Uterus (tissue), 3 donors: ENCODE measurements at regions not wholly inside any gene's neighbourhood (a gene's known extent, or its start where the extent isn't known, plus 50 kb on each side); places are given as distances from the start of the nearest gene placed in this dataset.

Experiments used
- DNase-seq, 2 donors: peaks; one replicate each; pipeline ENCODE4 v3.0.0-alpha.2; 2019 to 2020
- H3K27ac ChIP-seq, 2 donors: fragments of 200-600 bp; sonication (generic); 1 replicate in 1 of 2; 2 replicates in 1 of 2; pipeline ENCODE4 v1.5.1; 2016 to 2018
- H3K27me3 ChIP-seq, 2 donors: fragments of 200-600 bp; sonication (generic); one replicate each; pipeline ENCODE4 v1.5.1; 2018 to 2019; ENCODE audit warnings: control low read depth in 1 of 2
- H3K36me3 ChIP-seq, 2 donors: fragments of 200-600 bp; sonication (generic); one replicate each; pipeline ENCODE4 v1.5.1; 2019; ENCODE audit warnings: control low read depth in 1 of 2
- H3K4me1 ChIP-seq, 2 donors: fragments of 200-600 bp; sonication (generic); one replicate each; pipeline ENCODE4 v1.5.1; 2018 to 2019; ENCODE audit warnings: control low read depth in 1 of 2
- H3K4me3 ChIP-seq, 2 donors: fragments of 200-600 bp; sonication (generic); 1 replicate in 1 of 2; 2 replicates in 1 of 2; pipeline ENCODE4 v1.5.1; 2018 to 2019; ENCODE audit warnings: mild to moderate bottlenecking in 1 of 2
- H3K9me3 ChIP-seq, 2 donors: fragments of 200-600 bp; sonication (generic); one replicate each; pipeline ENCODE4 v1.5.1; 2019; ENCODE audit warnings: control low read depth in 1 of 2
- POLR2A ChIP-seq, 2 donors: fragments of 450-650 bp; IDR thresholded peaks; one replicate each; pipeline ENCODE4 v1.6.1; 2016; ENCODE audit warnings: antibody characterized with exemption in 2 of 2, mild to moderate bottlenecking in 1 of 2, moderate library complexity in 1 of 2
- intact Hi-C: fragments of 100-400 bp; cut with DNase I; formaldehyde crosslinking; loops from one replicate; pipeline ENCODE4 v1.15.1; 2023; ENCODE audit warnings: low total_unique reads
- TF ChIP-seq, protein P1 (sequence below), 4 experiments: fragments of 200-600 bp in 2 of 4; fragments of 450-650 bp in 2 of 4; sonication (generic) in 2 of 4; IDR thresholded peaks; one replicate each; pipeline ENCODE4 v1.5.1; 2016 to 2019; ENCODE audit warnings: antibody characterized with exemption in 4 of 4, mild to moderate bottlenecking in 2 of 4, moderate library complexity in 1 of 4
- donor health status: DM: yes; HTN: yes; CAD: no.

DNA sequence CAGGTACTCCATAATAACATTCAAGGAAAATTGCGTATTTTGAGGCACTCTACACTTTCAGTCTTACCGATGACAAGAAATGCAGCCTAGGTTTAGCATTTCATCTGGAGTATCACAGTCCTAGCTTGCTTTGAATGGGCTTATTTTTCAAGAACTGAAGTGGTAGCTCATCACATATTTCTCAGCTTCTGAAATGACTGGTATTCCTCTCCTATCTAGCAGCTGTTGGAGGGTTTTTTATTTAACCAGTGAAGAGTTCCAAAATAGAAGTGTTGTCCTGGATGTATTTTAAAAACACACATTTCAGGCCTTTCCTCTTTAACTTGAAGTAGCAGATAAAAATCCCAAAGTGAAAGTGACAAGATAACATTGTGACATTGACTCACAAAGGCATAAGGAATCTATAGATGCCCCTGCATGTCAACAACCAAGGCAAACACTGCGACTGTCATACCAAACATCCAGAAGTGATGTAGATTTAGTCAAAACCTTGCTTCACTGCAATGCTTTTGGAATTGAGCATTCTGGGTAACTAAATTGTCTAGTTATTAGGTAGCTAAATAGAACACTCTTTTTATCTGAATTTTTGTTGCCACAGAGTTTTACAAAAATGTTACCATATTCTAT, 182.2 kb upstream of the FBXO33 start:
- no peak overlapping the region for H3K4me3 ChIP-seq
- intact Hi-C loops: no loop called here
- no peak for DNase-seq
- TF ChIP-seq POLR2A (IDR thresholded peaks at IDR 0.05): no peak
- TF ChIP-seq, protein P1, sequence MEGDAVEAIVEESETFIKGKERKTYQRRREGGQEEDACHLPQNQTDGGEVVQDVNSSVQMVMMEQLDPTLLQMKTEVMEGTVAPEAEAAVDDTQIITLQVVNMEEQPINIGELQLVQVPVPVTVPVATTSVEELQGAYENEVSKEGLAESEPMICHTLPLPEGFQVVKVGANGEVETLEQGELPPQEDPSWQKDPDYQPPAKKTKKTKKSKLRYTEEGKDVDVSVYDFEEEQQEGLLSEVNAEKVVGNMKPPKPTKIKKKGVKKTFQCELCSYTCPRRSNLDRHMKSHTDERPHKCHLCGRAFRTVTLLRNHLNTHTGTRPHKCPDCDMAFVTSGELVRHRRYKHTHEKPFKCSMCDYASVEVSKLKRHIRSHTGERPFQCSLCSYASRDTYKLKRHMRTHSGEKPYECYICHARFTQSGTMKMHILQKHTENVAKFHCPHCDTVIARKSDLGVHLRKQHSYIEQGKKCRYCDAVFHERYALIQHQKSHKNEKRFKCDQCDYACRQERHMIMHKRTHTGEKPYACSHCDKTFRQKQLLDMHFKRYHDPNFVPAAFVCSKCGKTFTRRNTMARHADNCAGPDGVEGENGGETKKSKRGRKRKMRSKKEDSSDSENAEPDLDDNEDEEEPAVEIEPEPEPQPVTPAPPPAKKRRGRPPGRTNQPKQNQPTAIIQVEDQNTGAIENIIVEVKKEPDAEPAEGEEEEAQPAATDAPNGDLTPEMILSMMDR (IDR thresholded peaks at IDR 0.05): no peak
- H3K27ac ChIP-seq: no peak overlapping the region
- no peaks in the 10 kb centered on the region for H3K27me3 ChIP-seq
- H3K36me3 ChIP-seq: no peaks in the 10 kb centered on the region
- H3K9me3 ChIP-seq: no peaks in the 10 kb centered on the region
- H3K4me1 ChIP-seq: no peaks in the 10 kb centered on the region

DNA sequence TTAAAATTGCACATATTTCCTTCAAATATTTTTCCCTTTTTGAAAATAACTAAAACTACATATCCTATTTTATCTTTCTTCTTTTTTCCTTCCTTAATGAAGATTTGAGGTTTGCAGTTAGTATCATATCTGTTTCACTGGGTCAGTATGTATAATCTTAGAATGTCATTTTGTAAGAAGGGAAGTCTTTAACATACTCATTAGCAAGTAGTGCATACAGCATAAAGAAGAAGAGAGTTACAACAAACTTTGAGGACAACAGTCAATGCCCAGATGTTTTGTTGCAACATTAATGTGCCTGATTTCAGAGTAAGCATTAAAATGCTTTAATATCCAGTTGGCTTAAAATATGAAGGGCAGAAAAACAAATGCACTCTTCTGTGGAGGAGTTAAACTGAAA, 176.9 kb upstream of the FBXO33 start:
- no peak for DNase-seq
- TF ChIP-seq, protein P1 (IDR thresholded peaks at IDR 0.05): no peak
- TF ChIP-seq POLR2A (IDR thresholded peaks at IDR 0.05): no peak
- H3K4me3 ChIP-seq: no peak overlapping the region
- no peaks in the 10 kb centered on the region for H3K36me3 ChIP-seq
- H3K4me1 ChIP-seq: no peaks in the 10 kb centered on the region
- no peak overlapping the region for H3K27ac ChIP-seq
- no peaks in the 10 kb centered on the region for H3K9me3 ChIP-seq
- intact Hi-C loops: no loop called here
- no peaks in the 10 kb centered on the region for H3K27me3 ChIP-seq

DNA sequence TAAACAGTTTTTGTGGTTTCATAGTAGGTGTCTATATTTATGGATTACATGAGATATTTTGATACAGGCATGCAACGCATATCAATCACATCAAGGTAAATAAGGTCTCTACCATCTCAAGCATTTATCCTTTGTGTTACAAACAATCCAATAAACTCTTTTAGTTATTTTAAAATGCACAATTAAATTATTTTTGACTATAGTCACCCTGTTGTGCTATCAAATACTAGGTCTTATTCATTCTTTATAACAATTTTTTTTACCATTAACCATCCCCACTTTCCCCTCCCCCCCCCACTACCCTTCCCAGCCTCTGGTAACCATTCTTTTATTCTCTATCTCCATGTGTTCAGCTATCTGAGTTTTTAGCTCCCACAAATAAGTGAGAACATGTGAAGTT, 175.7 kb upstream of the FBXO33 start:
- H3K27me3 ChIP-seq: no peaks in the 10 kb centered on the region
- no peaks in the 10 kb centered on the region for H3K9me3 ChIP-seq
- H3K27ac ChIP-seq: no peak overlapping the region
- intact Hi-C loops: no loop called here
- no peaks in the 10 kb centered on the region for H3K4me1 ChIP-seq
- TF ChIP-seq, protein P1 (IDR thresholded peaks at IDR 0.05): no peak
- no peak for TF ChIP-seq POLR2A (IDR thresholded peaks at IDR 0.05)
- DNase-seq: no peak
- H3K36me3 ChIP-seq: no peaks in the 10 kb centered on the region
- H3K4me3 ChIP-seq: no peak overlapping the region

DNA sequence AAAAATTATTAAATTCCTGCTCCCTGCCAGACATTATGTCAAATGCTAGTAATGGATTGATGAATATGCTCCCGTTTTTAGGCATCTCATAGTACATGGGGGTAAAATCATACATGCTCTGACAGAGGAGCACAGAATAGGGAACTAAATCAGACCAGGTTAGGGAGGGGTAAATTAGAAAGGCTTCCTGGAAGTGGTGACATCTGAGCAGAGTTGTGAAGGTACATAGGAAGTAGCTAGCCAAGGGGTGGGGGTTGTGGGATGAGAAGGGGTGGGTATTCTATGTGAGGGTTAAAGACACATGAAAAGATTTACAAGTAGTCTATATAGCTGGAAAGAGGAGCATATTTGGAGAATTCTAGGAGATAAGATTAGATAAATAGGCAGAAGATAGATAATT, 171.7 kb upstream of the FBXO33 start:
- no peaks in the 10 kb centered on the region for H3K27me3 ChIP-seq
- no peaks in the 10 kb centered on the region for H3K36me3 ChIP-seq
- TF ChIP-seq, protein P1 (IDR thresholded peaks at IDR 0.05): no peak
- no peak for TF ChIP-seq POLR2A (IDR thresholded peaks at IDR 0.05)
- no peak overlapping the region for H3K4me3 ChIP-seq
- H3K9me3 ChIP-seq: no peaks in the 10 kb centered on the region
- no peaks in the 10 kb centered on the region for H3K4me1 ChIP-seq
- intact Hi-C loops: no loop called here
- DNase-seq: no peak
- no peak overlapping the region for H3K27ac ChIP-seq

DNA sequence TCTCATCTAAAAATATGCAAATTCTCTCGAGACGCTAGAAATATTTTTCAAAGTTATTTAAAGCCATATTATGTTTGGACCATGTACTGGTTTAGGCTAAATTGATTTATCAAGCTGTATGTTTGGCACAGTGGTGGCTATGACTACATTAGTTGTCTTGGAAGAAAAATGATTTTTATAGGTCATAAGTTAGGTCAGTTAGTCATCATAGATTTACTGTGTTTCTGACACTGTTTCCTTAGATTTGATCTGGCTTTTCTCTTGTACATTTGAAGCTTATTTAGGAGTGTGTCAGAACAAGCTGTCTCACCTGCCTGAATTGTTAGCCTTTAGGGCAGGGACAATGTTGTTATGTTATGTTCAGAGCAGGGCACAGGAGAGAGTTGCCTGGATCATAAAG, 161.1 kb upstream of the FBXO33 start:
- no peaks in the 10 kb centered on the region for H3K27me3 ChIP-seq
- no peak for DNase-seq
- no peaks in the 10 kb centered on the region for H3K4me1 ChIP-seq
- no peak for TF ChIP-seq POLR2A (IDR thresholded peaks at IDR 0.05)
- TF ChIP-seq, protein P1 (IDR thresholded peaks at IDR 0.05): no peak
- no peaks in the 10 kb centered on the region for H3K9me3 ChIP-seq
- intact Hi-C loops: no loop called here
- no peak overlapping the region for H3K27ac ChIP-seq
- no peak overlapping the region for H3K4me3 ChIP-seq
- H3K36me3 ChIP-seq: no peaks in the 10 kb centered on the region
